Stimulated activated CD4-positive, alpha-beta T cell treated with anti-CD3 and anti-CD28 coated beads, Interleukin-1b, Interleukin-23, amount 100 ng/mL, for 24 hours (primary cell): ENCODE measurements at regions not wholly inside any gene's neighbourhood (a gene's known extent, or its start where the extent isn't known, plus 50 kb on each side); places are given as distances from the start of the nearest gene placed in this dataset.

ENCODE experiments used
- DNase-seq, 4 experiments: peaks; one replicate each; pipeline ENCODE4 v3.0.0-alpha.2; 2020; ENCODE audit warnings: low read depth in 4 of 4, low spot score in 1 of 4

- no peak for DNase-seq
These were observed 69.6 kb upstream of the MACF1 start for GRCh38 chr1:39134768-39135333.

DNA sequence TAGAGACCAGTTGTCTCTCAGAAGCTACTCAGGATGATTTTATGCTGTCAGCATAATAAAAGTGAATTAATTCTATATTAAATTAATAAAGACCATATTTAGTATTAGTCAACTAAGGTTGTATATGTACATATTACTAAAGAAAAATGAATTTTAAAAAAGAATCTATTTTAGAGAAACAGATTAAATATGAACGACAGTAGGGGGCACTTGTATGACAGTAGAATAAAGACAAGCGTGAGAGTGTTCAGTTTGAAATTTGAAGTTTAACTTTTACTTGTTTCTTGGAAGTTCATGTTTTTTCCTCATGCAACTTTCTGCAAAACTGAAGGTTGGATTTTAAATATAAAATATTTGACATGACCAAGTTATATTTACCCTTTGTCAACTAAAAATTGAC is 67.9 kb upstream of the MACF1 start:
- no peak for DNase-seq

DNA sequence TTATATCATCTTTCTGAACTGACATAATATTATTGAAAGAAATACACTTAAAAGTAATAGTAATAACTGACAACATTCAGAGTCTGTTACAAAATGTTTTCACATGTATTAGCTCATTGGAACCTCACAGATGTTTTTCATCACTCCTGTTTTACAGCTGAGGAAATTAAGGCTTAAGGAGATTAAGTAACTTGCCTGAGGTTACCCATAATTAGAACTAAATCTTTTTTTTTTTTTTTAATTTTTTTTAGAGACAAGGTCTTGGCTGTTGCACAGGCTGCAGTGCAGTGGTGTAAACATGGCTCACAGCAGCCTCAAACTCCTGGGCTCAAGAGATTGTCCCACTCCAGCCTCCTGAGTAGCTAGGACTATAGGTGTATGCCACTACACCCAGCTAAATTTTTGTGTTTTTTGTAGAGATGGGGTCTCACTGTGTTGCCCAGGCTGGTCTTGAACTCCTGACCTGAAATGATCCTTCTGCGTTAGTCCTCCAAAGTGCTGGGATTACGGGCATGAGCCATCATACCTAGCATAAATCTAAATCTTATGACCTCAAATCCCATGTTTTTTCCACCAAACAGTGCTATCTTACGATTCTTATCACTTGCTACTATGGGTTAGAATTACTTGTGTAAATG is 64.7 kb upstream of the MACF1 start:
- DNase-seq, result no peak

DNA sequence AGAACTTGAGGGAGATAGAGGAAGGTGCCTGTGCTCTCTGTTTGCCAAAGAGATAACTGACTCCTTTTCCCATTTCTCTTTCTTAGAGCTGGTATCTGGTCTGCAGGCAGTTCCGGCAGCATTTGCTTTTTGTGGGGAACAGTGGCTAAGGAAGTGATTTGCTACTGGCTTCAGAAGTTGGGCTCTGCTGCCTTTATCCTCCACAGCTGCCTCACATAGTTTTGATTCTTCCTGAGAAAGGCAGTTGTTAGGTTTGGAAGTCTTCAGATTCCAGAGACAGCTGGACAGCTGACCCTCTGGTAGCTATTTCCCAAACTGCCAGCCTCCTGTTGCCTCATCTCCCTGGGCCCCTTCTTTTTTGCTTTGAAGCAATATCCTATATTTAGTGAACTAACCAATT is 62.6 kb upstream of the MACF1 start:
- DNase-seq, result no peak

DNA sequence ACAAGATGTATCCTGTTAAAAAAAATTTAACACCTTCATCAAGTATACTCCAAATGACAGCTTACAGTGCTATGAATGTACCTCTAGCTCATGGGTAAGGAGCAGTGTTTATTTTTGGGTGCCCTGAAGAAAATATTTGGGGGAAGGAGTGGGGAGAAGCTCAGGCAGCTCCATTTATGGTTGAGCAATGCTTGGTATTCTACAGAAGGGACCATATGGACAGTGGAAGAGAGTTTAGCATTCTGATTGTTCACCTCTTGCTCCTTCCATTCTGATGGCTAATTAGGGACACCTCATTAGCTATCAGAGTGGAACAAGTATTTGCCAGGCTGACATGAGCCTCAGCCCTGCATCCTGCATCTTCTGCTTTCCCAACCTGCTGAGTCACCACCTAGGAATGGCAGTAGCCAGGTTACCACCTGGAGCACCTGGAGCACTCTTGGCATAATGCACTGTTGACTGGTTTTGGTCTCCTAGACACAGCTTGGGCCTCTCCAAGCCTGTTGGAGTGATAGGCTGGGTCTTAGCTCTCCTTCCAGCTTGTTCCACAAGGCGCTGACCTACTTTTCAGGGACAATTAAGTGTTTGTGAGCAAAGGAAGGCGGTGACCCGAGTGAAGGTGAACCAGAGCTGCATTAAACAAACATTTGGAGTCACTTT is 62.0 kb upstream of the MACF1 start:
- DNase-seq, result no peak

DNA sequence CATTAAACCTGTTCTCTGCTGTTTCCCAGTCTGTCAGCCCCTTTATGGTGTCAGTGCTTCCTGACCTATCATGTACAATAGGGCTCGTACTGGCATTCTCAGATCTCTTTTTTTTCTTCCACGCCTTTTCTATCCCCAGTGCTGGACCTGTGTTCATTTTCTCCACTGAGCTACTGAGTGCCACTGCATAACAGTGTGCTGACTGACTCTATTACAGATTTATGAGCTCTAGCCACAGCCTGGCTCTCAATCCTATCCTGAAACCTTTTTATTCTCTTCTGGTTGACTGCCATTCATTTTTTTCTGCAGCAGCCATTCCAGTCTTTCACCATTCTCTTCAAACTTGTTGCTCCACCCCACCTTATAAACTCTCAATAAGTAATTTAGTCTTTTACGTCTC is 59.6 kb upstream of the MACF1 start:
- DNase-seq, result no peak

DNA sequence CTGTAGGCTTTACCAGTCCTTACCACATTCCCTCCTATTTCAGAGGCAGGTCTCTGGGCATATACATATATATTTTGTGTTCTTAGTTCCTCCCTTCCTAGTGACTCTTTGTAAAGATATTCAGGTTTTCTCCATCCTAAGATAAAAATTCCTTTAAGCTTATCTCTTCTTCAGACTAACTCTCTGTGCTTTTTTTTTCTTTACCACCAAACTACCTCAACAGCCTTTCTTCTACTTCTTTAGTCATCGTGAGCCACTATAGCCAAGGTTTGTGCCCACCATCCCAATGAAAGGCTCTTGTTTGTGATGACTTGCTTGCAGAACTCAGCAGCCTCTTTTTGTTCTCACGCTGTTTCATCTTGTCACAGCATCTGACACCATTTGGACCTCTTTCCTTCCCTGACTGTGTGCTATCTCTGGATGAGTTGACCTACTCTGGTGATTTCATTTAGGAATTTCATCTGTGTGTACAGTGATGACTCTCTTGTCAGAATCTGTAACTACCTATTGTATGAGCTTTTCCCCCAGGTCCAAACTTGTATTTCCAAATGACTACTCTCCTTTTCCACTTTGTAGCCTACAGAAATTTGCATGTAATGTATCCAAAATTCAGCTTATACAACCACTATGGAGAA is 59.0 kb upstream of the MACF1 start:
- DNase-seq, result no peak

GRCh38 chr1:39146681-39147080 is 57.8 kb upstream of the MACF1 start:
- DNase-seq, result no peak

GRCh38 chr1:39147099-39148025 is 57.1 kb upstream of the MACF1 start:
- DNase-seq, result no peak

GRCh38 chr1:39148942-39149341 is 55.6 kb upstream of the MACF1 start:
- DNase-seq, result no peak

DNA sequence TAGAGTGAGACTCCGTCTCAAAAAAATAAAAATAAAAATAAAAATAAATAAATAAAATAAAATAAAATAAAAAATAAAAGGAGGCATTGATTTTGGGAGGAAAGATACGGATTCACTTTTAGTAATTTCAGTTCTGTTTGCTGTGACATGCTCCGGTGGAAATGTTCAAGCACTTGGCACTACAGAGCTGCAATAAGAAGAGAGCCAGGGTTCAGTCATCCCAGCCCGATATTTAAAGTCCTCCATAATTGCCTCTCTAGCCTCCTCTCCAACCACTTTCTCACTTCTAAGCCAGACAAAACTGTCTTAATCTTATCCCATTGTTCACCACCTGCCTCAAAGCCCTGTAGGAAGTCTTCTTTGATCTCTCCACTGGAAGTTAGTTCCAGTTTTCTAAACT is 55.0 kb upstream of the MACF1 start:
- no peak for DNase-seq

- no peak for DNase-seq
These were observed 53.7 kb upstream of the MACF1 start for GRCh38 chr1:39150779-39151178.

GRCh38 chr1:39151267-39151666 is 53.2 kb upstream of the MACF1 start:
- DNase-seq, result no peak

DNA sequence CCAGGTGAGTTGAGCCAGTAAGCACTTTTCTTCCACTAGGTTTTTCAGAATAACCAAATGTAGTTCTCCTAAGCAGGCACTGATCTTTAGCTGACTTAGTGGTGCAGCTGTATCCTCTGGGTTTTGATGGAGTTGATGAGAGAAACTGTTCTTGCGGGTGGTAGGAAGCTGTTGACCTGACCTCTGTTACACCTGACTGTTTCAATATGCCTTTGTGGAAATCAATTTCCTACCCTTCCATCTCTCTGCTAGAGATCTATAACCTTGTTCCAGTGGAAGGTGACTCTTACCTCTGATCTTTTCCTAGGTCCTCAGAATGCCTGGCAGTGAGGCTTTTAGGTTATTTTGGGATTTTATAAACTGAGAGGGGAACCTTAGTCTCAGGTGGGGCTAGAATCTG is 51.6 kb upstream of the MACF1 start:
- DNase-seq, result no peak

DNA sequence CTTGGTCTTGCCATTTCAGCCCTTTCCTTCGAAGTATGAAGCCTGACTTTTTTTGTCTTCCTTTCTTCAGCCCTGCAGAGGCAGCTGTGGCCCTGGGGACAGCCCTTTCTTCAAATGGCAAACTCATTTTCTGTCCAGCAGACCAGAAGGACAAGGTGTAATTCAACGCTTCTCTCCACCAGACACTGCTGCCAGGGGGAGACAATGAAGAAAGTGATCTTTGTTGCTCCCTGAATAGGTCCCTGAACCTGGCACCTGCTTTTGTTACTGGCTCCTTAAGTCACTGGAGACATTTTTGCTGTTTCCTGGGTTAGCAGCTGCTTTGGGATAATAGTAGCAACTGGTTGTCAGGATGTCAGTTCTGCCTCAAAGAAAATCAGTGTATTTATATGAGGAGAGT is 50.8 kb upstream of the MACF1 start:
- no peak for DNase-seq

DNA sequence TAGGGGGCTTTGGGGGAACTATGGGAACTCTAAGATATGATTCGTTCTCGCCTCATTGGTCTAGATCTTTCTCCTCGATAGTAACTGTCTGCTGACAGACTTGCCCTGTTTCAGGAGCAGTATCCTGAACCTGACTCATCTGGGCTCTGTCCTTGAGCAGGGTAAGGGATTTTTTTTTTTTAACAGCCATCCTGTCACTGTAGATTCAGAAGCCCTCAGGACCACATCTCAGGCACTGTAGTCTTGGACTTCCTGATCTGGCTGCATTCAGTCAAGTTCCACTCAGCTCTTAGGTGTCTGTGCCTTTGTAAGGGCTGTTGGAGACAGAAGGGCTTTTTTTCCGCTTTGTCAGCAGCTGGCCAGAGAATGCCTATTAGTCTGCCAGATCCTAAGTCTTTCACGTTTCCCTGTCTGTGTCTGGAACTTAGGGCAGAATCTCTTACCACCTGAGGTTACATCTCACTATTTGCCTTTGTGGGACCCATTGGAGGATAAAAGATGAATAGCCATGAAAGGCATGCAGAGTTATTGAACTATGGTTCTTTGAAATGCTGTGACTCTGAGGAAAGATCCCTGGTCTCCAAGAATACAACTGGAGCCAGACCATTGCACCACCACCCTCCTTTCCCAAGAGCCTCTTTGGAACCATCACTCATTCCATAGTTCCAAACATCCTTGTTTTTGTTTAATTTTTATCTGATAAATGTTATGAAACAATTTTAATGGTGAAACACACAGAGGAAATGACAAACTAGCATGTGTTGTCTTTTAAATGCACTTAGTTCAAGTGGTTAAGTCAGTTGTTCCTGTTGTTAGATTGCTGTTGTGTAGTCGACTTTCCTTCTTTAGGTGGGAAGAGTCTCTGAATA is 49.7 kb upstream of the MACF1 start:
- DNase-seq, result no peak
